Testis (tissue), 2 donors: ENCODE measurements at regions not wholly inside any gene's neighbourhood (a gene's known extent, or its start where the extent isn't known, plus 50 kb on each side); places are given as distances from the start of the nearest gene placed in this dataset.

ENCODE experiments used
- CTCF ChIP-seq, 3 experiments: fragments of 450-650 bp in 2 of 3; fragments of 200-600 bp in 1 of 3; sonication (generic) in 1 of 3; IDR thresholded peaks; one replicate each; pipeline ENCODE4 v1.5.1; 2016 to 2019; ENCODE audit warnings: antibody characterized with exemption in 3 of 3, mild to moderate bottlenecking in 2 of 3, moderate library complexity in 1 of 3
- POLR2A ChIP-seq: fragments of 450-650 bp; IDR thresholded peaks from one replicate; pipeline ENCODE4 v1.6.1; 2017; ENCODE audit warnings: antibody characterized with exemption, mild to moderate bottlenecking, moderate library complexity

DNA sequence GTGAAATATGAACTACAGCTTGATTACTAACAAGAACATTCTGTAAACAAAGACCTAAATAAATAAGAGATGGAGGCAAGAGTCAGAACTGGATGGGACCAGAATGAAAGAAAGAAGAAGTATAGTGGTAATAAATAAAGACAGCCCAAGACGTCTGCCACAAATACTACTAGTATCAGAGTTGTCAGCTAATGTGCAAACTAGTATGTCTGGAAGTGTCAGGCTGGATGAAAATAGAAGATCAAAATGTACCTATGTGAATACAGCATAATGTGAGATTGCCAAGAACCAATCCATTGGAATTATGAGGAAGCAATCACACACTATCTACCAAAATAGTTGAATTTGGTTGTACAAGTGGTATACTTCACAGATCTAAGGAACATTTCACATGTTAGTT is 353.0 kb downstream of the BTG1 start:
- TF ChIP-seq CTCF (IDR thresholded peaks at IDR 0.05) (no peak), POLR2A (no peak)
